ENCODE measurements at regions not wholly inside any gene's neighbourhood (a gene's known extent, or its start where the extent isn't known, plus 50 kb on each side); places are given as distances from the start of the nearest gene placed in this dataset.

DNA sequence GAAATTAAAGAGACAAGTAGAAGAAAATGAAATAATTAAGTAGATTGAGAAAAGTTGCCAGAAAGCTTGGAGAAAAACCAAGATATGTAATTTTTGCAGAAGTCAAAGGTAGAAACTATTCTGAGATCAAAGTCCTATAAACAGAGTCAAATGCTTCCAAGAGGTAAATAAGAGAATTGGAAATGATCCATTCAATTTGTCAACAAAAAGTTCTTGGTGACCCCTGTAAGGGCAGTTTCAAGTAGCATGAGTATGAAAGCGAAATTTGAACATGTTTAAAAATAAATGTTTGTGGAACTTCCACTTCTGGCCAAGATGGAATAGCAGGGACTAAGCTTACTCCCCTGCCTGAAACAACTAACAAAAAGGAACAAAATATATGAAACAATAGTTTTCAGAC is 562.0 kb downstream of the SMARCA1 start:
- TF ChIP-seq, protein P1, sequence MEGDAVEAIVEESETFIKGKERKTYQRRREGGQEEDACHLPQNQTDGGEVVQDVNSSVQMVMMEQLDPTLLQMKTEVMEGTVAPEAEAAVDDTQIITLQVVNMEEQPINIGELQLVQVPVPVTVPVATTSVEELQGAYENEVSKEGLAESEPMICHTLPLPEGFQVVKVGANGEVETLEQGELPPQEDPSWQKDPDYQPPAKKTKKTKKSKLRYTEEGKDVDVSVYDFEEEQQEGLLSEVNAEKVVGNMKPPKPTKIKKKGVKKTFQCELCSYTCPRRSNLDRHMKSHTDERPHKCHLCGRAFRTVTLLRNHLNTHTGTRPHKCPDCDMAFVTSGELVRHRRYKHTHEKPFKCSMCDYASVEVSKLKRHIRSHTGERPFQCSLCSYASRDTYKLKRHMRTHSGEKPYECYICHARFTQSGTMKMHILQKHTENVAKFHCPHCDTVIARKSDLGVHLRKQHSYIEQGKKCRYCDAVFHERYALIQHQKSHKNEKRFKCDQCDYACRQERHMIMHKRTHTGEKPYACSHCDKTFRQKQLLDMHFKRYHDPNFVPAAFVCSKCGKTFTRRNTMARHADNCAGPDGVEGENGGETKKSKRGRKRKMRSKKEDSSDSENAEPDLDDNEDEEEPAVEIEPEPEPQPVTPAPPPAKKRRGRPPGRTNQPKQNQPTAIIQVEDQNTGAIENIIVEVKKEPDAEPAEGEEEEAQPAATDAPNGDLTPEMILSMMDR (IDR thresholded peaks at IDR 0.05) = no peak
- TF ChIP-seq POLR2A (IDR thresholded peaks at IDR 0.05) (no peak), POLR2AphosphoS5 (IDR thresholded peaks at IDR 0.05) (no peak)

Data from prostate gland (tissue), 2 donors.